BJ (cell line): ENCODE measurements at regions not wholly inside any gene's neighbourhood (a gene's known extent, or its start where the extent isn't known, plus 50 kb on each side); places are given as distances from the start of the nearest gene placed in this dataset.
A peak's percentile ranks its signal among the peaks of the same experiment; 100 is the strongest.

Experiments used
- CTCF ChIA-PET: fragments of 350-600 bp; formaldehyde crosslinking; extraction: SDS; loops from one replicate; lab custom pipeline; 2021; ENCODE audit warnings: antibody characterized with exemption, inconsistent platforms; lab: Yijun Ruan, JAX
- POLR2A ChIA-PET: fragments of 300-600 bp; sonication (Branson Sonifier 250); formaldehyde crosslinking; extraction: SDS; loops from one replicate; lab custom pipeline; 2021; ENCODE audit warnings: antibody characterized with exemption; lab: Charles Lee
- DNase-seq: peaks from one replicate; pipeline ENCODE4 v3.0.0-alpha.2; 2011; ENCODE audit warnings: low read depth
- H3K27me3 ChIP-seq: 2 replicates; pipeline ENCODE4 v1.6.0; 2011; ENCODE audit warnings: low read length; ENCODE audit not compliant: control insufficient read depth, insufficient read depth
- H3K36me3 ChIP-seq: 2 replicates; pipeline ENCODE4 v1.5.1; 2011; ENCODE audit warnings: low read length; ENCODE audit not compliant: control insufficient read depth, insufficient read depth
- H3K4me3 ChIP-seq: 2 replicates; pipeline ENCODE4 v1.5.1; 2011; ENCODE audit warnings: low read depth, mild to moderate bottlenecking, control low read depth, low read length
- CTCF ChIP-seq: IDR thresholded peaks from 2 replicates; pipeline ENCODE4 v1.5.1; 2011; ENCODE audit warnings: low read depth, mild to moderate bottlenecking, control low read depth, inconsistent platforms, low read length, moderate library complexity; ENCODE audit not compliant: insufficient read depth

GRCh38 chr2:40043641-40044040, 264.6 kb upstream of the THUMPD2 start:
- Histone ChIP-seq H3K4me3 (no peak overlapping the region), H3K27me3 (no peaks in the 10 kb centered on the region), H3K36me3 (no peaks in the 10 kb centered on the region)
- POLR2A ChIA-PET, result no interaction called here
- TF ChIP-seq CTCF, result no peak
- no peak for DNase-seq
- CTCF ChIA-PET, result interaction anchor here (0.9 to 1.5 kb wide), 3 partner anchors 18 to 106 kb away, joined by 3 to 4 read pairs (median 4); no protein-coding TSS in a partner anchor

GRCh38 chr2:40043191-40043590, 264.1 kb upstream of the THUMPD2 start:
- no peak for DNase-seq
- Histone ChIP-seq H3K36me3 (no peaks in the 10 kb centered on the region), H3K4me3 (no peak overlapping the region), H3K27me3 (no peaks in the 10 kb centered on the region)
- POLR2A ChIA-PET, result no interaction called here
- no peak for TF ChIP-seq CTCF
- CTCF ChIA-PET, result interaction anchor here (0.7 to 1.5 kb wide), 3 partner anchors 54 to 106 kb away, joined by 3 to 4 read pairs (median 4); no protein-coding TSS in a partner anchor

DNA sequence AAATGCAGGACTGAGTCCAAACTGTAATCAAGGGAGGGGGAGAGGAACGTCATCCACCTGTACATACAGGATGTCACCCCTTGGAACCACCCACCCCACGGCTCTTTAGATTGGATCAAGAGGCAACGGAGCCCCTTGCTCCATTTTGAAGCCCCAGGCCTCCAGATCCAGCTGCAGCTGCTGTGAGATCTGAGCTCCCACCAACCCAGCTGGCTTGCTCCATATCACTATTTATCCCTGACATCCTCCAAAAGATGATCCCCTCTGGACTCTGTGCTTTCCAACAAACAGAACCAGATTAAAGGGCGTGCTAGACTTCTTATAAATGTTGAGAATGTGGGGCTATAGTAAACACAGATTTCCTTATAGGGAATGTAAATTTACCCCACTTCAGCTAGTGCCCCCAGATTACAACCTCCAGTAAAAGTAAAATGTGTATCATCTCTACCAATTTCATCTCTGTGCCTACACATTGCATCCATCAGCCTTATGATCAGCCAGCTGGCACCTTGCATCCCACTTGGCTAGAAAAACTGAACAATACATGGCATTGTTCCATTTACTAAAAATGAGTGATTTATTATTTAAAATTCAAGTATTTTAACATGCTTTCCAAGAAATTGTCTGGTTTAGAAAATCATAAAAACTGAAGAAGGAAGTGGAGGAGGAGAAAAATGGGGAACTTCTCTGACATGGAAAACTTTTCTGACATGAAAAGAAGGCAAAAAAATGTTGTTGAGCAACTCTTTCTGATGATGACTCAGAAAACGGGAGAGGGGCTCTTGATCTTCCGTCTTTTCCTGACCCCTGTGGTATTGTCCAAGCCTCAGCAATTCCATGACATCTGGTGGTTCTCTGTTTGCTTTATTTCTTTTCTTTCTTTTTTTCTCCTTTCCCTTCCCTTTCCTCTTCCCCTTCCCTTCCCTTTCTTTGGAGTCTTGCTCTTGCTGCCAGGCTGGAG, 262.6 kb upstream of the THUMPD2 start:
- Histone ChIP-seq H3K36me3 (no peaks in the 10 kb centered on the region), H3K27me3 (no peaks in the 10 kb centered on the region), H3K4me3 (no peak overlapping the region)
- no peak for TF ChIP-seq CTCF
- DNase-seq, result peak; percentile 74
- ChIA-PET POLR2A (interaction anchor here (0.7 kb wide), 1 partner anchor 171 kb away, joined by 3 read pairs; no protein-coding TSS in a partner anchor), CTCF (no interaction called here)

GRCh38 chr2:40039549-40039948, 260.5 kb upstream of the THUMPD2 start:
- DNase-seq, result no peak
- no peaks in the 10 kb centered on the region for H3K27me3 ChIP-seq
- ChIA-PET POLR2A (no interaction called here), CTCF (interaction anchor here (0.5 kb wide), 1 partner anchor 27 kb away, joined by 3 read pairs; no protein-coding TSS in a partner anchor)
- TF ChIP-seq CTCF, result no peak
- no peak overlapping the region for H3K4me3 ChIP-seq
- H3K36me3 ChIP-seq, result no peaks in the 10 kb centered on the region

- Histone ChIP-seq H3K4me3 (no peak overlapping the region), H3K27me3 (no peaks in the 10 kb centered on the region), H3K36me3 (no peaks in the 10 kb centered on the region)
- ChIA-PET CTCF (no interaction called here), POLR2A (interaction anchor here (0.6 kb wide), 1 partner anchor 10 kb away, joined by 4 read pairs; no protein-coding TSS in a partner anchor)
- TF ChIP-seq CTCF, result no peak
- no peak for DNase-seq
Observed at GRCh38 chr2:40038646-40039045, 259.6 kb upstream of the THUMPD2 start.
